Parathyroid adenoma (tissue), 2 donors: ENCODE measurements at regions not wholly inside any gene's neighbourhood (a gene's known extent, or its start where the extent isn't known, plus 50 kb on each side); places are given as distances from the start of the nearest gene placed in this dataset.

Experiments used
- H2AFZ ChIP-seq: fragments of 300-600 bp; sonication (generic); one replicate; pipeline ENCODE4 v1.7.0; 2017; ENCODE audit warnings: antibody characterized with exemption, mild to moderate bottlenecking
- H3K27ac ChIP-seq: fragments of 300-600 bp; sonication (generic); one replicate; pipeline ENCODE4 v1.7.0; 2017
- H3K27me3 ChIP-seq: fragments of 300-600 bp; sonication (generic); one replicate; pipeline ENCODE4 v1.7.0; 2017; ENCODE audit warnings: low read length; ENCODE audit not compliant: control insufficient read depth, insufficient read depth
- H3K36me3 ChIP-seq: fragments of 300-600 bp; sonication (generic); one replicate; pipeline ENCODE4 v1.7.0; 2017; ENCODE audit warnings: low read length; ENCODE audit not compliant: control insufficient read depth, insufficient read depth
- H3K4me1 ChIP-seq: fragments of 300-600 bp; sonication (generic); one replicate; pipeline ENCODE4 v1.7.0; 2017; ENCODE audit warnings: control low read depth
- H3K4me2 ChIP-seq: fragments of 300-600 bp; sonication (generic); one replicate; pipeline ENCODE4 v1.7.0; 2017; ENCODE audit warnings: low read length
- H3K4me3 ChIP-seq: fragments of 300-600 bp; sonication (generic); one replicate; pipeline ENCODE4 v1.7.0; 2017; ENCODE audit warnings: low read depth, low read length
- H3K79me2 ChIP-seq: fragments of 300-600 bp; sonication (generic); one replicate; pipeline ENCODE4 v1.7.0; 2017; ENCODE audit warnings: control low read depth
- H3K9ac ChIP-seq: fragments of 300-600 bp; sonication (generic); one replicate; pipeline ENCODE4 v1.7.0; 2017; ENCODE audit warnings: mild to moderate bottlenecking
- H3K9me3 ChIP-seq: fragments of 300-600 bp; sonication (generic); one replicate; pipeline ENCODE4 v1.7.0; 2017; ENCODE audit warnings: low read length; ENCODE audit not compliant: control insufficient read depth
- CTCF ChIP-seq: fragments of 300-600 bp; sonication (generic); IDR thresholded peaks from one replicate; pipeline ENCODE4 v1.7.0; 2017; ENCODE audit warnings: antibody characterized with exemption, mild to moderate bottlenecking
- donor health status: primary hyperparathyroidism.

- no peak overlapping the region for H3K4me3 ChIP-seq
- H3K4me2 ChIP-seq, result no peak overlapping the region
- no peaks in the 10 kb centered on the region for H3K36me3 ChIP-seq
- no peak overlapping the region for H2AFZ ChIP-seq
- no peaks in the 10 kb centered on the region for H3K9me3 ChIP-seq
- TF ChIP-seq CTCF, result no peak
- no peaks in the 10 kb centered on the region for H3K4me1 ChIP-seq
- no peaks in the 10 kb centered on the region for H3K27me3 ChIP-seq
- no peak overlapping the region for H3K27ac ChIP-seq
- H3K79me2 ChIP-seq, result no peaks in the 10 kb centered on the region
- H3K9ac ChIP-seq, result no peak overlapping the region
Measured at GRCh38 chr2:104923665-104924064, 69.8 kb downstream of the POU3F3 start.

GRCh38 chr2:104929663-104930062 is 75.7 kb downstream of the POU3F3 start:
- H3K9ac ChIP-seq, result no peak overlapping the region
- no peaks in the 10 kb centered on the region for H3K36me3 ChIP-seq
- H3K4me2 ChIP-seq, result no peak overlapping the region
- no peaks in the 10 kb centered on the region for H3K9me3 ChIP-seq
- H2AFZ ChIP-seq, result no peak overlapping the region
- H3K27me3 ChIP-seq, result no peaks in the 10 kb centered on the region
- H3K4me1 ChIP-seq, result no peaks in the 10 kb centered on the region
- TF ChIP-seq CTCF, result no peak
- no peaks in the 10 kb centered on the region for H3K79me2 ChIP-seq
- H3K4me3 ChIP-seq, result no peak overlapping the region
- no peak overlapping the region for H3K27ac ChIP-seq

GRCh38 chr2:104930732-104931131 is 76.8 kb downstream of the POU3F3 start:
- TF ChIP-seq CTCF, result no peak
- Histone ChIP-seq H3K4me2 (no peak overlapping the region), H3K27me3 (no peaks in the 10 kb centered on the region), H2AFZ (no peak overlapping the region), H3K4me3 (no peak overlapping the region), H3K27ac (no peak overlapping the region), H3K9me3 (no peaks in the 10 kb centered on the region), H3K4me1 (no peaks in the 10 kb centered on the region), H3K36me3 (no peaks in the 10 kb centered on the region), H3K79me2 (no peaks in the 10 kb centered on the region), H3K9ac (no peak overlapping the region)

- H3K79me2 ChIP-seq, result no peaks in the 10 kb centered on the region
- no peaks in the 10 kb centered on the region for H3K36me3 ChIP-seq
- no peak overlapping the region for H3K27ac ChIP-seq
- H3K4me3 ChIP-seq, result no peak overlapping the region
- H3K9me3 ChIP-seq, result no peaks in the 10 kb centered on the region
- H2AFZ ChIP-seq, result no peak overlapping the region
- H3K9ac ChIP-seq, result no peak overlapping the region
- no peak overlapping the region for H3K4me2 ChIP-seq
- H3K27me3 ChIP-seq, result no peaks in the 10 kb centered on the region
- no peak for TF ChIP-seq CTCF
- no peaks in the 10 kb centered on the region for H3K4me1 ChIP-seq
Measured at GRCh38 chr2:104932243-104932642, 78.3 kb downstream of the POU3F3 start.

GRCh38 chr2:104933151-104933917 is 79.4 kb downstream of the POU3F3 start:
- Histone ChIP-seq H3K27me3 (no peaks in the 10 kb centered on the region), H3K9ac (no peak overlapping the region), H3K4me2 (no peak overlapping the region), H3K27ac (no peak overlapping the region), H3K36me3 (no peaks in the 10 kb centered on the region), H3K79me2 (no peaks in the 10 kb centered on the region), H2AFZ (no peak overlapping the region), H3K4me3 (no peak overlapping the region), H3K9me3 (no peaks in the 10 kb centered on the region), H3K4me1 (no peaks in the 10 kb centered on the region)
- TF ChIP-seq CTCF, result no peak
